H1 (cell line): ENCODE measurements at regions not wholly inside any gene's neighbourhood (a gene's known extent, or its start where the extent isn't known, plus 50 kb on each side); places are given as distances from the start of the nearest gene placed in this dataset.
"Not testable (repeated sequence)": the region's sequence is repeated elsewhere in the genome, so short reads cannot be mapped to it uniquely, and the experiment has no call there.

ENCODE experiments used
- ATF3 ChIP-seq: IDR thresholded peaks from 2 replicates; pipeline ENCODE4 v1.6.1; 2011; ENCODE audit warnings: low read depth, mild to moderate bottlenecking, low read length; ENCODE audit not compliant: insufficient read depth
- CBX8 ChIP-seq: fragments of 300-800, 300-1000 bp; sonication (generic); IDR thresholded peaks from 2 replicates; pipeline ENCODE4 v1.7.1; 2016; ENCODE audit warnings: low read depth, low read length, borderline replicate concordance
- CHD2 ChIP-seq: IDR thresholded peaks from 2 replicates; pipeline ENCODE4 v1.6.1; 2012; ENCODE audit warnings: low read length, improper control_type of control experiment
- CREB1 ChIP-seq: IDR thresholded peaks from 2 replicates; pipeline ENCODE4 v1.6.1; 2012; ENCODE audit warnings: inconsistent platforms
- EGR1 ChIP-seq: IDR thresholded peaks from 2 replicates; pipeline ENCODE4 v1.6.1; 2011; ENCODE audit warnings: low read depth, low read length, borderline replicate concordance
- NRF1 ChIP-seq: IDR thresholded peaks from 2 replicates; pipeline ENCODE4 v1.6.1; 2011; ENCODE audit warnings: mild to moderate bottlenecking, low read depth, low read length, improper control_type of control experiment
- POLR2A ChIP-seq, 2 experiments: IDR thresholded peaks; 1 replicate in 1 of 2; 2 replicates in 1 of 2; pipeline ENCODE4 v1.6.1; 2011; ENCODE audit warnings: low read depth in 2 of 2, low read length in 2 of 2, mild to moderate bottlenecking in 2 of 2; ENCODE audit errors: control extremely low read depth in 1 of 2
- POLR2AphosphoS5 ChIP-seq: IDR thresholded peaks from 2 replicates; pipeline ENCODE4 v1.6.1; 2011; ENCODE audit warnings: low read depth, low read length
- RNF2 ChIP-seq: fragments of 200-900, 300-1000 bp; sonication (generic); IDR thresholded peaks from 2 replicates; pipeline ENCODE4 v1.7.1; 2016; ENCODE audit warnings: borderline replicate concordance, low read depth, mild to moderate bottlenecking, antibody characterized with exemption, low read length; ENCODE audit not compliant: poor library complexity, severe bottlenecking; ENCODE audit errors: missing control alignments
- TF ChIP-seq, protein P1 (sequence below): IDR thresholded peaks from 2 replicates; pipeline ENCODE4 v1.6.1; 2012; ENCODE audit warnings: inconsistent platforms
- TF ChIP-seq, protein P2 (sequence below), 3 experiments: IDR thresholded peaks; 1 replicate in 2 of 3; 2 replicates in 1 of 3; pipeline versions ENCODE4 v1.5.1 to v1.6.1; 2011; ENCODE audit warnings: low read length in 3 of 3, mild to moderate bottlenecking in 3 of 3, inconsistent platforms in 2 of 3, low read depth in 1 of 3, moderate library complexity in 1 of 3; ENCODE audit not compliant: insufficient read depth in 1 of 3; ENCODE audit errors: control extremely low read depth in 1 of 3

- TF ChIP-seq POLR2A (IDR thresholded peaks at IDR 0.05; ENCODE audit: control extremely low read depth in 1 of 2, low read depth in 2 of 2, low read length in 2 of 2); RNF2; EGR1; NRF1; CHD2; ATF3; CBX8; CREB1; POLR2AphosphoS5: not testable (repeated sequence)
- TF ChIP-seq, protein P1, sequence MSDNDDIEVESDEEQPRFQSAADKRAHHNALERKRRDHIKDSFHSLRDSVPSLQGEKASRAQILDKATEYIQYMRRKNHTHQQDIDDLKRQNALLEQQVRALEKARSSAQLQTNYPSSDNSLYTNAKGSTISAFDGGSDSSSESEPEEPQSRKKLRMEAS: not testable (repeated sequence)
- TF ChIP-seq, protein P2, sequence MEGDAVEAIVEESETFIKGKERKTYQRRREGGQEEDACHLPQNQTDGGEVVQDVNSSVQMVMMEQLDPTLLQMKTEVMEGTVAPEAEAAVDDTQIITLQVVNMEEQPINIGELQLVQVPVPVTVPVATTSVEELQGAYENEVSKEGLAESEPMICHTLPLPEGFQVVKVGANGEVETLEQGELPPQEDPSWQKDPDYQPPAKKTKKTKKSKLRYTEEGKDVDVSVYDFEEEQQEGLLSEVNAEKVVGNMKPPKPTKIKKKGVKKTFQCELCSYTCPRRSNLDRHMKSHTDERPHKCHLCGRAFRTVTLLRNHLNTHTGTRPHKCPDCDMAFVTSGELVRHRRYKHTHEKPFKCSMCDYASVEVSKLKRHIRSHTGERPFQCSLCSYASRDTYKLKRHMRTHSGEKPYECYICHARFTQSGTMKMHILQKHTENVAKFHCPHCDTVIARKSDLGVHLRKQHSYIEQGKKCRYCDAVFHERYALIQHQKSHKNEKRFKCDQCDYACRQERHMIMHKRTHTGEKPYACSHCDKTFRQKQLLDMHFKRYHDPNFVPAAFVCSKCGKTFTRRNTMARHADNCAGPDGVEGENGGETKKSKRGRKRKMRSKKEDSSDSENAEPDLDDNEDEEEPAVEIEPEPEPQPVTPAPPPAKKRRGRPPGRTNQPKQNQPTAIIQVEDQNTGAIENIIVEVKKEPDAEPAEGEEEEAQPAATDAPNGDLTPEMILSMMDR (IDR thresholded peaks at IDR 0.05; ENCODE audit: control extremely low read depth in 1 of 3, insufficient read depth in 1 of 3, low read depth in 1 of 3, low read length in 3 of 3): not testable (repeated sequence)
Measured at GRCh38 chr3:63733278-63733677, 80.8 kb downstream of the SNTN start.
